ENCODE measurements at regions not wholly inside any gene's neighbourhood (a gene's known extent, or its start where the extent isn't known, plus 50 kb on each side); places are given as distances from the start of the nearest gene placed in this dataset.

DNA sequence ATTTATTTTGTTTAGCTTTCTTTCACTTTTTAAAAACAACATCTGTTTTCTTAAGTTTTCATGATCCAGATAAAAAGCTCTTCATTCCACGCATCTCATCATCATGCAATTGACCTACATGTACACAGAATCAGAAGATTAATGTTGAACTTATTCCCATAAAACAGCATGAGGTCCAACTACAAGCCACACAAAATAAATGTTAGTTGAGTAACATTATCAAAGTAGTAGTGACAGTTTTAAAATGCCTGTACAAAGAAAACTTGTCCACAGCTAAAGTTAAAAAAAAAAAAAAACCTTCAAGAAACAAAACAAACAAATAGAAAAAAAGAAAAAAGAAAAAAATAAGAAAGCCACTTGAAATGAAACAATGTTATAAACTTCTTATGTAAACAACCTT, 846.3 kb downstream of the TLE1 start:
- no peak for TF ChIP-seq POLR2AphosphoS5 (IDR thresholded peaks at IDR 0.05; ENCODE audit: low read depth, low read length)
- TF ChIP-seq, protein P1, sequence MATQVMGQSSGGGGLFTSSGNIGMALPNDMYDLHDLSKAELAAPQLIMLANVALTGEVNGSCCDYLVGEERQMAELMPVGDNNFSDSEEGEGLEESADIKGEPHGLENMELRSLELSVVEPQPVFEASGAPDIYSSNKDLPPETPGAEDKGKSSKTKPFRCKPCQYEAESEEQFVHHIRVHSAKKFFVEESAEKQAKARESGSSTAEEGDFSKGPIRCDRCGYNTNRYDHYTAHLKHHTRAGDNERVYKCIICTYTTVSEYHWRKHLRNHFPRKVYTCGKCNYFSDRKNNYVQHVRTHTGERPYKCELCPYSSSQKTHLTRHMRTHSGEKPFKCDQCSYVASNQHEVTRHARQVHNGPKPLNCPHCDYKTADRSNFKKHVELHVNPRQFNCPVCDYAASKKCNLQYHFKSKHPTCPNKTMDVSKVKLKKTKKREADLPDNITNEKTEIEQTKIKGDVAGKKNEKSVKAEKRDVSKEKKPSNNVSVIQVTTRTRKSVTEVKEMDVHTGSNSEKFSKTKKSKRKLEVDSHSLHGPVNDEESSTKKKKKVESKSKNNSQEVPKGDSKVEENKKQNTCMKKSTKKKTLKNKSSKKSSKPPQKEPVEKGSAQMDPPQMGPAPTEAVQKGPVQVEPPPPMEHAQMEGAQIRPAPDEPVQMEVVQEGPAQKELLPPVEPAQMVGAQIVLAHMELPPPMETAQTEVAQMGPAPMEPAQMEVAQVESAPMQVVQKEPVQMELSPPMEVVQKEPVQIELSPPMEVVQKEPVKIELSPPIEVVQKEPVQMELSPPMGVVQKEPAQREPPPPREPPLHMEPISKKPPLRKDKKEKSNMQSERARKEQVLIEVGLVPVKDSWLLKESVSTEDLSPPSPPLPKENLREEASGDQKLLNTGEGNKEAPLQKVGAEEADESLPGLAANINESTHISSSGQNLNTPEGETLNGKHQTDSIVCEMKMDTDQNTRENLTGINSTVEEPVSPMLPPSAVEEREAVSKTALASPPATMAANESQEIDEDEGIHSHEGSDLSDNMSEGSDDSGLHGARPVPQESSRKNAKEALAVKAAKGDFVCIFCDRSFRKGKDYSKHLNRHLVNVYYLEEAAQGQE (IDR thresholded peaks at IDR 0.05; ENCODE audit: insufficient read depth in 1 of 2, low read depth in 2 of 2, low read length in 2 of 2) = no peak
- TF ChIP-seq TAF1 (IDR thresholded peaks at IDR 0.05; ENCODE audit: borderline replicate concordance, insufficient read depth, low read length) = no peak
- TF ChIP-seq FOXP2 (optimal IDR thresholded peaks at IDR 0.05; ENCODE audit: borderline replicate concordance, extremely low read depth, extremely low read length, insufficient read depth) = no peak
- TF ChIP-seq SIN3A (IDR thresholded peaks at IDR 0.05; ENCODE audit: borderline replicate concordance, insufficient read depth, low read length) = no peak
